Liver (tissue), 3 donors: ENCODE measurements at regions not wholly inside any gene's neighbourhood (a gene's known extent, or its start where the extent isn't known, plus 50 kb on each side); places are given as distances from the start of the nearest gene placed in this dataset.

Source experiments
- TAF1 ChIP-seq: conservative IDR thresholded peaks from 2 replicates; pipeline ENCODE4 v1.6.1; 2016; ENCODE audit warnings: antibody characterized with exemption, mild to moderate bottlenecking
- TF ChIP-seq, protein P1 (sequence below): fragments of 150-350 bp; IDR thresholded peaks from 2 replicates; pipeline ENCODE4 v1.5.1; 2017; ENCODE audit warnings: improper control_type of control experiment, low read depth, low read length; ENCODE audit not compliant: missing input control
- donor health status: healthy.
- donor health status: healthy.

DNA sequence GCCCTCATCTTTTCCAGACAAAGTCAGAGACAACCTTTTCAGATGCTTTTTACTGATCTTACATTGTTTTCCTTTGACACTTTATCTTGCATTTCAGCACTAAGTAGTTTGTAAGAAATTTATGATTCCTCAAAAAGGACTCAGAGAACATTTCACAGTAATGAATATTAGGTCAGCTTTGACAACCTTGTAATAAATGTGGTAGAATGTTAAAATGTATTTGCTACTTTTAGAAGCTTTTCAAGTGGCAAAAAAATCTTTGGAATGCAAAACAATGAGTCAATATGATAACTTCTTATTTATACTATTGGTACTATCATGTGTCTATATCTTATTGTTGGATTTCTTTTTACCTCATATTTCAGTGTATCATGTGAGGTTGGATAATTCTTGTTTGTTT, 146.2 kb upstream of the FAT4 start:
- TF ChIP-seq, protein P1, sequence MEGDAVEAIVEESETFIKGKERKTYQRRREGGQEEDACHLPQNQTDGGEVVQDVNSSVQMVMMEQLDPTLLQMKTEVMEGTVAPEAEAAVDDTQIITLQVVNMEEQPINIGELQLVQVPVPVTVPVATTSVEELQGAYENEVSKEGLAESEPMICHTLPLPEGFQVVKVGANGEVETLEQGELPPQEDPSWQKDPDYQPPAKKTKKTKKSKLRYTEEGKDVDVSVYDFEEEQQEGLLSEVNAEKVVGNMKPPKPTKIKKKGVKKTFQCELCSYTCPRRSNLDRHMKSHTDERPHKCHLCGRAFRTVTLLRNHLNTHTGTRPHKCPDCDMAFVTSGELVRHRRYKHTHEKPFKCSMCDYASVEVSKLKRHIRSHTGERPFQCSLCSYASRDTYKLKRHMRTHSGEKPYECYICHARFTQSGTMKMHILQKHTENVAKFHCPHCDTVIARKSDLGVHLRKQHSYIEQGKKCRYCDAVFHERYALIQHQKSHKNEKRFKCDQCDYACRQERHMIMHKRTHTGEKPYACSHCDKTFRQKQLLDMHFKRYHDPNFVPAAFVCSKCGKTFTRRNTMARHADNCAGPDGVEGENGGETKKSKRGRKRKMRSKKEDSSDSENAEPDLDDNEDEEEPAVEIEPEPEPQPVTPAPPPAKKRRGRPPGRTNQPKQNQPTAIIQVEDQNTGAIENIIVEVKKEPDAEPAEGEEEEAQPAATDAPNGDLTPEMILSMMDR: no peak
- TF ChIP-seq TAF1: no peak
